HL-60 (cell line): ENCODE measurements at regions not wholly inside any gene's neighbourhood (a gene's known extent, or its start where the extent isn't known, plus 50 kb on each side); places are given as distances from the start of the nearest gene placed in this dataset.

Experiments
- DNase-seq, 2 experiments: peaks; one replicate each; pipeline ENCODE4 v3.0.0-alpha.2; 2010 to 2020; ENCODE audit warnings: low read depth in 1 of 2, low spot score in 1 of 2
- H3K27ac ChIP-seq: fragments of 250-450 bp; sonication (Bioruptor Pico); replicated peaks from 2 replicates; pipeline ENCODE4 v1.5.1; 2020; ENCODE audit warnings: mild to moderate bottlenecking, moderate library complexity
- H3K27me3 ChIP-seq: fragments of 250-450 bp; sonication (Bioruptor Pico); 2 replicates; pipeline ENCODE4 v1.5.1; 2021; ENCODE audit warnings: mild to moderate bottlenecking, moderate library complexity; ENCODE audit not compliant: insufficient read depth, poor library complexity, severe bottlenecking
- H3K4me3 ChIP-seq: replicated peaks from 2 replicates; pipeline ENCODE4 v1.5.1; 2011; ENCODE audit warnings: mild to moderate bottlenecking, control low read depth, low read length; ENCODE audit not compliant: insufficient read depth
- GABPA ChIP-seq: IDR thresholded peaks from 2 replicates; pipeline ENCODE4 v1.6.1; 2012; ENCODE audit warnings: low read depth
- POLR2AphosphoS5 ChIP-seq: IDR thresholded peaks from 2 replicates; pipeline ENCODE4 v1.6.1; 2012; ENCODE audit warnings: low read depth
- REST ChIP-seq: IDR thresholded peaks from 2 replicates; pipeline ENCODE4 v1.6.1; 2012; ENCODE audit warnings: low read depth; ENCODE audit not compliant: insufficient replicate concordance
- SPI1 ChIP-seq: IDR thresholded peaks from 2 replicates; pipeline ENCODE4 v1.6.1; 2012; ENCODE audit warnings: low read depth, mild to moderate bottlenecking, borderline replicate concordance
- TF ChIP-seq, protein P1 (sequence below): IDR thresholded peaks from one replicate; pipeline ENCODE4 v1.5.1; 2011; ENCODE audit warnings: low read length, control low read depth, inconsistent platforms; ENCODE audit not compliant: insufficient read depth

- Histone ChIP-seq H3K27me3 (no peaks in the 10 kb centered on the region), H3K4me3 (no peak overlapping the region), H3K27ac (no peak overlapping the region)
- TF ChIP-seq POLR2AphosphoS5 (no peak), GABPA (no peak), SPI1 (no peak), REST (no peak)
- TF ChIP-seq, protein P1, sequence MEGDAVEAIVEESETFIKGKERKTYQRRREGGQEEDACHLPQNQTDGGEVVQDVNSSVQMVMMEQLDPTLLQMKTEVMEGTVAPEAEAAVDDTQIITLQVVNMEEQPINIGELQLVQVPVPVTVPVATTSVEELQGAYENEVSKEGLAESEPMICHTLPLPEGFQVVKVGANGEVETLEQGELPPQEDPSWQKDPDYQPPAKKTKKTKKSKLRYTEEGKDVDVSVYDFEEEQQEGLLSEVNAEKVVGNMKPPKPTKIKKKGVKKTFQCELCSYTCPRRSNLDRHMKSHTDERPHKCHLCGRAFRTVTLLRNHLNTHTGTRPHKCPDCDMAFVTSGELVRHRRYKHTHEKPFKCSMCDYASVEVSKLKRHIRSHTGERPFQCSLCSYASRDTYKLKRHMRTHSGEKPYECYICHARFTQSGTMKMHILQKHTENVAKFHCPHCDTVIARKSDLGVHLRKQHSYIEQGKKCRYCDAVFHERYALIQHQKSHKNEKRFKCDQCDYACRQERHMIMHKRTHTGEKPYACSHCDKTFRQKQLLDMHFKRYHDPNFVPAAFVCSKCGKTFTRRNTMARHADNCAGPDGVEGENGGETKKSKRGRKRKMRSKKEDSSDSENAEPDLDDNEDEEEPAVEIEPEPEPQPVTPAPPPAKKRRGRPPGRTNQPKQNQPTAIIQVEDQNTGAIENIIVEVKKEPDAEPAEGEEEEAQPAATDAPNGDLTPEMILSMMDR: no peak
- no peak for DNase-seq
These were observed 1409.0 kb downstream of the PLA2G4A start for GRCh38 chr1:188237573-188238348.

GRCh38 chr1:188240772-188241406, 1412.1 kb downstream of the PLA2G4A start:
- Histone ChIP-seq H3K27ac (peak overlapping the region; percentile 69), H3K4me3 (no peak overlapping the region), H3K27me3 (no peaks in the 10 kb centered on the region)
- peak in 1 of 2 experiments; percentile 15 for DNase-seq
- TF ChIP-seq SPI1 (no peak), POLR2AphosphoS5 (no peak), REST (no peak), GABPA (no peak)
- TF ChIP-seq, protein P1: no peak

- Histone ChIP-seq H3K4me3 (no peak overlapping the region), H3K27ac (peak overlapping the region; percentile 69), H3K27me3 (no peaks in the 10 kb centered on the region)
- DNase-seq: peak in 1 of 2 experiments; percentile 12
- TF ChIP-seq GABPA (no peak), REST (no peak), POLR2AphosphoS5 (no peak), SPI1 (no peak)
- TF ChIP-seq, protein P1: no peak
These were observed 1412.9 kb downstream of the PLA2G4A start for GRCh38 chr1:188241629-188242028.
